HepG2 (cell line): ENCODE measurements at regions not wholly inside any gene's neighbourhood (a gene's known extent, or its start where the extent isn't known, plus 50 kb on each side); places are given as distances from the start of the nearest gene placed in this dataset.

Experiments
- ARNT ChIP-seq: fragments of 450-650 bp; IDR thresholded peaks from 2 replicates; pipeline ENCODE4 v1.6.1; 2017
- CEBPB ChIP-seq: IDR thresholded peaks from 2 replicates; pipeline ENCODE4 v1.6.1; 2011; ENCODE audit warnings: low read depth, low read length, improper control_type of control experiment, borderline replicate concordance
- JUNB ChIP-seq: sonication (generic); formaldehyde crosslinking; IDR thresholded peaks from 2 replicates; pipeline ENCODE4 v1.8.0; 2022; ENCODE audit warnings: missing genetic modification reagents, mild to moderate bottlenecking, borderline replicate concordance
- RAD21 ChIP-seq: fragments of 450-650 bp; formaldehyde crosslinking; IDR thresholded peaks from 2 replicates; pipeline ENCODE4 v1.5.0; 2020; ENCODE audit warnings: mild to moderate bottlenecking
- SRF ChIP-seq: IDR thresholded peaks from 2 replicates; pipeline ENCODE4 v1.6.1; 2011; ENCODE audit warnings: mild to moderate bottlenecking, low read depth, low read length, moderate library complexity
- SRSF9 ChIP-seq: fragments of 200-400 bp; formaldehyde crosslinking; IDR thresholded peaks from 2 replicates; pipeline ENCODE4 v1.6.1; 2018; ENCODE audit warnings: borderline replicate concordance, mild to moderate bottlenecking, low read depth, low read length; ENCODE audit not compliant: insufficient read depth, poor library complexity, severe bottlenecking
- ZNF431 ChIP-seq: sonication (generic); formaldehyde crosslinking; IDR thresholded peaks from 2 replicates; pipeline ENCODE4 v1.9.0; 2022; ENCODE audit warnings: missing genetic modification reagents, low read depth, mild to moderate bottlenecking, borderline replicate concordance
- TF ChIP-seq, protein P1 (sequence below), 2 experiments: IDR thresholded peaks; 2 replicates each; pipeline ENCODE4 v1.6.1; 2011 to 2012; ENCODE audit warnings: low read length in 2 of 2, borderline replicate concordance in 1 of 2, low read depth in 1 of 2, mild to moderate bottlenecking in 1 of 2, moderate library complexity in 1 of 2
- TF ChIP-seq, protein P2 (sequence below): sonication (generic); formaldehyde crosslinking; IDR thresholded peaks from 2 replicates; pipeline ENCODE4 v1.4.0; 2020; ENCODE audit warnings: missing genetic modification reagents

DNA sequence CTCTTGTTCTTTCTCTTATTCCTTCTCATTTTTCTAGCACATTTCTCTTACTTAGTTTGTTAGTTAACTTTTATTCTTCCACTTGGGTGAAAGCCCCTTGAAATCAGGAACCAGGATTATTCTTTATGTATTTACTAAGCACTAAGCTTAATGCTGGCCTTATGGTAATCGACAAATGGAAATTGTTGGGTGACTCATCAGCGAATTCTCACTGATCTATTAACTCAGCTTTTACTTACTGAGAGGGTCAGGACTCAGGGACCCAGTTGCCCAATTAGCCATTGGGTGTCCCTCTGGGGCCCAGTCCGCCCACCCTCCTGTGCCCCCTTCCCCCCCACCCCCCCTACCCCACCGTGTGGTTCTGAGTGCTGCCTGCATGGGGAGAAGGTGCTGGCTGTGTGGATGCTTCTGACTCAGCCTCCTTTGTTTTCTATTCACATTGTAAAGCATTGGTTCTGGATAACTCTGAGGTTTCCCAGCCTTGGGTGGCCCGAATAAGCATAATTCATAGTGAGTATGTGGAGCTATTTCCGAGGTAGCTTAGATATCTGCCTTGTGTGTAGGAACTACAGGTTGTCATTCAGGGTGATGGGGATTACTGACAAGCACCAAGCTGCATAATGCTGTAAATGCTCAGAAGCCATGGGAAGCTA, 240.9 kb downstream of the FGF9 start:
- TF ChIP-seq SRF (no peak), SRSF9 (no peak), ZNF431 (CRISPR knock-in tag) (no peak), ARNT (no peak), JUNB (no peak), RAD21 (no peak), CEBPB (no peak)
- TF ChIP-seq, protein P1, sequence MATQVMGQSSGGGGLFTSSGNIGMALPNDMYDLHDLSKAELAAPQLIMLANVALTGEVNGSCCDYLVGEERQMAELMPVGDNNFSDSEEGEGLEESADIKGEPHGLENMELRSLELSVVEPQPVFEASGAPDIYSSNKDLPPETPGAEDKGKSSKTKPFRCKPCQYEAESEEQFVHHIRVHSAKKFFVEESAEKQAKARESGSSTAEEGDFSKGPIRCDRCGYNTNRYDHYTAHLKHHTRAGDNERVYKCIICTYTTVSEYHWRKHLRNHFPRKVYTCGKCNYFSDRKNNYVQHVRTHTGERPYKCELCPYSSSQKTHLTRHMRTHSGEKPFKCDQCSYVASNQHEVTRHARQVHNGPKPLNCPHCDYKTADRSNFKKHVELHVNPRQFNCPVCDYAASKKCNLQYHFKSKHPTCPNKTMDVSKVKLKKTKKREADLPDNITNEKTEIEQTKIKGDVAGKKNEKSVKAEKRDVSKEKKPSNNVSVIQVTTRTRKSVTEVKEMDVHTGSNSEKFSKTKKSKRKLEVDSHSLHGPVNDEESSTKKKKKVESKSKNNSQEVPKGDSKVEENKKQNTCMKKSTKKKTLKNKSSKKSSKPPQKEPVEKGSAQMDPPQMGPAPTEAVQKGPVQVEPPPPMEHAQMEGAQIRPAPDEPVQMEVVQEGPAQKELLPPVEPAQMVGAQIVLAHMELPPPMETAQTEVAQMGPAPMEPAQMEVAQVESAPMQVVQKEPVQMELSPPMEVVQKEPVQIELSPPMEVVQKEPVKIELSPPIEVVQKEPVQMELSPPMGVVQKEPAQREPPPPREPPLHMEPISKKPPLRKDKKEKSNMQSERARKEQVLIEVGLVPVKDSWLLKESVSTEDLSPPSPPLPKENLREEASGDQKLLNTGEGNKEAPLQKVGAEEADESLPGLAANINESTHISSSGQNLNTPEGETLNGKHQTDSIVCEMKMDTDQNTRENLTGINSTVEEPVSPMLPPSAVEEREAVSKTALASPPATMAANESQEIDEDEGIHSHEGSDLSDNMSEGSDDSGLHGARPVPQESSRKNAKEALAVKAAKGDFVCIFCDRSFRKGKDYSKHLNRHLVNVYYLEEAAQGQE (IDR thresholded peaks at IDR 0.05; ENCODE audit: borderline replicate concordance in 1 of 2, low read depth in 1 of 2, low read length in 2 of 2), result no peak
- TF ChIP-seq, protein P2, sequence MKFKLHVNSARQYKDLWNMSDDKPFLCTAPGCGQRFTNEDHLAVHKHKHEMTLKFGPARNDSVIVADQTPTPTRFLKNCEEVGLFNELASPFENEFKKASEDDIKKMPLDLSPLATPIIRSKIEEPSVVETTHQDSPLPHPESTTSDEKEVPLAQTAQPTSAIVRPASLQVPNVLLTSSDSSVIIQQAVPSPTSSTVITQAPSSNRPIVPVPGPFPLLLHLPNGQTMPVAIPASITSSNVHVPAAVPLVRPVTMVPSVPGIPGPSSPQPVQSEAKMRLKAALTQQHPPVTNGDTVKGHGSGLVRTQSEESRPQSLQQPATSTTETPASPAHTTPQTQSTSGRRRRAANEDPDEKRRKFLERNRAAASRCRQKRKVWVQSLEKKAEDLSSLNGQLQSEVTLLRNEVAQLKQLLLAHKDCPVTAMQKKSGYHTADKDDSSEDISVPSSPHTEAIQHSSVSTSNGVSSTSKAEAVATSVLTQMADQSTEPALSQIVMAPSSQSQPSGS, result no peak
